Hepatocyte (in vitro differentiated cells): ENCODE measurements at regions not wholly inside any gene's neighbourhood (a gene's known extent, or its start where the extent isn't known, plus 50 kb on each side); places are given as distances from the start of the nearest gene placed in this dataset.

Experiments
- CTCF ChIP-seq: fragments of 200-600 bp; sonication (generic); IDR thresholded peaks from 2 replicates; pipeline ENCODE4 v1.5.1; 2016; ENCODE audit warnings: antibody characterized with exemption, mild to moderate bottlenecking; ENCODE audit not compliant: poor library complexity
- EZH2 ChIP-seq: fragments of 200-600 bp; sonication (generic); IDR thresholded peaks from 2 replicates; pipeline ENCODE4 v1.6.1; 2016; ENCODE audit warnings: antibody characterized with exemption, mild to moderate bottlenecking, borderline replicate concordance

- TF ChIP-seq CTCF = no peak
- TF ChIP-seq EZH2 = no peak
These were observed 491.8 kb downstream of the KCNJ3 start for GRCh38 chr2:155190342-155190741.
